ENCODE measurements at regions not wholly inside any gene's neighbourhood (a gene's known extent, or its start where the extent isn't known, plus 50 kb on each side); places are given as distances from the start of the nearest gene placed in this dataset.

DNA sequence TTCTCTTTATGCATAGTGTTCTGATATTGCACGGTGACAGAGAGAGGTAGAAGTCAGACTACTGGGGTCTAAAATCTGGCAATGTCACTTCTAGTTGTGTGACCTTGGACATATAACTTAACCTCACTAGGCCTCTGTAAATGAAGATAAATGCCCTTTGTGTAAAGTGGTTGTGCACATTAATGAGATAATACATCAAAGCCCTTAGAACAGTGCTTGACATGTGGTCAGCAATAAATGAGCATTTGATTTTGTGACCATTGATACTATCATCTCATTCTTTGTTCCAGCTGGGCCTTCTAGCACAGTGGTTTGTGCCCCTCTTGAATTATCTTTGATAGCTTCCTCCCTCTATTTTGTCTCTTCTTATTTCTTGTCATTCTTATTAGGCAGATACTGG, 74.1 kb upstream of the C10orf90 start:
- TF ChIP-seq, protein P1, sequence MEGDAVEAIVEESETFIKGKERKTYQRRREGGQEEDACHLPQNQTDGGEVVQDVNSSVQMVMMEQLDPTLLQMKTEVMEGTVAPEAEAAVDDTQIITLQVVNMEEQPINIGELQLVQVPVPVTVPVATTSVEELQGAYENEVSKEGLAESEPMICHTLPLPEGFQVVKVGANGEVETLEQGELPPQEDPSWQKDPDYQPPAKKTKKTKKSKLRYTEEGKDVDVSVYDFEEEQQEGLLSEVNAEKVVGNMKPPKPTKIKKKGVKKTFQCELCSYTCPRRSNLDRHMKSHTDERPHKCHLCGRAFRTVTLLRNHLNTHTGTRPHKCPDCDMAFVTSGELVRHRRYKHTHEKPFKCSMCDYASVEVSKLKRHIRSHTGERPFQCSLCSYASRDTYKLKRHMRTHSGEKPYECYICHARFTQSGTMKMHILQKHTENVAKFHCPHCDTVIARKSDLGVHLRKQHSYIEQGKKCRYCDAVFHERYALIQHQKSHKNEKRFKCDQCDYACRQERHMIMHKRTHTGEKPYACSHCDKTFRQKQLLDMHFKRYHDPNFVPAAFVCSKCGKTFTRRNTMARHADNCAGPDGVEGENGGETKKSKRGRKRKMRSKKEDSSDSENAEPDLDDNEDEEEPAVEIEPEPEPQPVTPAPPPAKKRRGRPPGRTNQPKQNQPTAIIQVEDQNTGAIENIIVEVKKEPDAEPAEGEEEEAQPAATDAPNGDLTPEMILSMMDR (IDR thresholded peaks at IDR 0.05), result no peak
- TF ChIP-seq SIN3A (IDR thresholded peaks at IDR 0.05; ENCODE audit: borderline replicate concordance, insufficient read depth, low read depth, low read length), result no peak

Data from Panc1 (cell line).